ENCODE measurements at regions not wholly inside any gene's neighbourhood (a gene's known extent, or its start where the extent isn't known, plus 50 kb on each side); places are given as distances from the start of the nearest gene placed in this dataset.

- Histone ChIP-seq H3K36me3 (ENCODE audit: control insufficient read depth in 2 of 2, insufficient read depth in 1 of 2, low read length in 2 of 2) (no peaks in the 10 kb centered on the region), H3K4me1 (ENCODE audit: control insufficient read depth, insufficient read depth, low read length) (peaks cover 8% of the 10 kb centered on the region; the same call in 1 of the 2 replicates), H3K27ac (ENCODE audit: extremely low read depth, low read depth, low read length) (no peak overlapping the region), H3K4me3 (ENCODE audit: low read depth, low read length) (no peak overlapping the region), H3K9me3 (ENCODE audit: control insufficient read depth, insufficient read depth, low read depth, low read length) (no peaks in the 10 kb centered on the region)
- POLR2A ChIA-PET, result interaction anchor here (1.0 kb wide), 1 partner anchor 163 kb away, joined by 3 read pairs; no protein-coding TSS in a partner anchor
- CTCF ChIA-PET, result no interaction called here
- TF ChIP-seq, protein P1, sequence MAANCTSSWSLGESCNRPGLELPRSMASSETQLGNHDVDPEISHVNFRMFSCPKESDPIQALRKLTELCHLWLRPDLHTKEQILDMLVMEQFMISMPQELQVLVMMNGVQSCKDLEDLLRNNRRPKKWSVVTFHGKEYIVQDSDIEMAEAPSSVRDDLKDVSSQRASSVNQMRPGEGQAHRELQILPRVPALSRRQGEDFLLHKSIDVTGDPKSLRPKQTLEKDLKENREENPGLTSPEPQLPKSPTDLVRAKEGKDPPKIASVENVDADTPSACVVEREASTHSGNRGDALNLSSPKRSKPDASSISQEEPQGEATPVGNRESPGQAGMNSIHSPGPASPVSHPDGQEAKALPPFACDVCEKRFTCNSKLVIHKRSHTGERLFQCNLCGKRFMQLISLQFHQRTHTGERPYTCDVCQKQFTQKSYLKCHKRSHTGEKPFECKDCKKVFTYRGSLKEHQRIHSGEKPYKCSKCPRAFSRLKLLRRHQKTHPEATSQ (tag by site-specific recombination; IDR thresholded peaks at IDR 0.05), result no peak
- TF ChIP-seq MZF1 (tag by site-specific recombination; IDR thresholded peaks at IDR 0.05; ENCODE audit: borderline replicate concordance) (no peak), KLF9 (tag by site-specific recombination; IDR thresholded peaks at IDR 0.05; ENCODE audit: low read depth) (no peak), ZNF692 (tag by site-specific recombination; IDR thresholded peaks at IDR 0.05) (no peak), ZNF76 (tag by site-specific recombination; IDR thresholded peaks at IDR 0.05; ENCODE audit: borderline replicate concordance, low read depth) (no peak), ZBTB10 (tag by site-specific recombination; IDR thresholded peaks at IDR 0.05) (no peak), ZNF391 (tag by site-specific recombination; IDR thresholded peaks at IDR 0.05; ENCODE audit: borderline replicate concordance, low read depth) (no peak), ZNF140 (tag by site-specific recombination; IDR thresholded peaks at IDR 0.05) (no peak), ZNF624 (tag by site-specific recombination; IDR thresholded peaks at IDR 0.05) (no peak), ZNF776 (tag by site-specific recombination; IDR thresholded peaks at IDR 0.05; ENCODE audit: borderline replicate concordance) (no peak), ZBTB20 (tag by site-specific recombination; IDR thresholded peaks at IDR 0.05) (no peak), ZNF560 (tag by site-specific recombination; IDR thresholded peaks at IDR 0.05; ENCODE audit: borderline replicate concordance) (no peak), ZBTB17 (tag by site-specific recombination; IDR thresholded peaks at IDR 0.05) (peak; percentile 30; the same call in 1 of the 2 replicates), ZNF138 (tag by site-specific recombination; IDR thresholded peaks at IDR 0.05; ENCODE audit: borderline replicate concordance) (no peak), ZSCAN16 (tag by site-specific recombination; IDR thresholded peaks at IDR 0.05) (no peak)
- TF ChIP-seq, protein P2, sequence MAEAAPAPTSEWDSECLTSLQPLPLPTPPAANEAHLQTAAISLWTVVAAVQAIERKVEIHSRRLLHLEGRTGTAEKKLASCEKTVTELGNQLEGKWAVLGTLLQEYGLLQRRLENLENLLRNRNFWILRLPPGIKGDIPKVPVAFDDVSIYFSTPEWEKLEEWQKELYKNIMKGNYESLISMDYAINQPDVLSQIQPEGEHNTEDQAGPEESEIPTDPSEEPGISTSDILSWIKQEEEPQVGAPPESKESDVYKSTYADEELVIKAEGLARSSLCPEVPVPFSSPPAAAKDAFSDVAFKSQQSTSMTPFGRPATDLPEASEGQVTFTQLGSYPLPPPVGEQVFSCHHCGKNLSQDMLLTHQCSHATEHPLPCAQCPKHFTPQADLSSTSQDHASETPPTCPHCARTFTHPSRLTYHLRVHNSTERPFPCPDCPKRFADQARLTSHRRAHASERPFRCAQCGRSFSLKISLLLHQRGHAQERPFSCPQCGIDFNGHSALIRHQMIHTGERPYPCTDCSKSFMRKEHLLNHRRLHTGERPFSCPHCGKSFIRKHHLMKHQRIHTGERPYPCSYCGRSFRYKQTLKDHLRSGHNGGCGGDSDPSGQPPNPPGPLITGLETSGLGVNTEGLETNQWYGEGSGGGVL (tag by site-specific recombination; IDR thresholded peaks at IDR 0.05), result no peak
- TF ChIP-seq, protein P3, sequence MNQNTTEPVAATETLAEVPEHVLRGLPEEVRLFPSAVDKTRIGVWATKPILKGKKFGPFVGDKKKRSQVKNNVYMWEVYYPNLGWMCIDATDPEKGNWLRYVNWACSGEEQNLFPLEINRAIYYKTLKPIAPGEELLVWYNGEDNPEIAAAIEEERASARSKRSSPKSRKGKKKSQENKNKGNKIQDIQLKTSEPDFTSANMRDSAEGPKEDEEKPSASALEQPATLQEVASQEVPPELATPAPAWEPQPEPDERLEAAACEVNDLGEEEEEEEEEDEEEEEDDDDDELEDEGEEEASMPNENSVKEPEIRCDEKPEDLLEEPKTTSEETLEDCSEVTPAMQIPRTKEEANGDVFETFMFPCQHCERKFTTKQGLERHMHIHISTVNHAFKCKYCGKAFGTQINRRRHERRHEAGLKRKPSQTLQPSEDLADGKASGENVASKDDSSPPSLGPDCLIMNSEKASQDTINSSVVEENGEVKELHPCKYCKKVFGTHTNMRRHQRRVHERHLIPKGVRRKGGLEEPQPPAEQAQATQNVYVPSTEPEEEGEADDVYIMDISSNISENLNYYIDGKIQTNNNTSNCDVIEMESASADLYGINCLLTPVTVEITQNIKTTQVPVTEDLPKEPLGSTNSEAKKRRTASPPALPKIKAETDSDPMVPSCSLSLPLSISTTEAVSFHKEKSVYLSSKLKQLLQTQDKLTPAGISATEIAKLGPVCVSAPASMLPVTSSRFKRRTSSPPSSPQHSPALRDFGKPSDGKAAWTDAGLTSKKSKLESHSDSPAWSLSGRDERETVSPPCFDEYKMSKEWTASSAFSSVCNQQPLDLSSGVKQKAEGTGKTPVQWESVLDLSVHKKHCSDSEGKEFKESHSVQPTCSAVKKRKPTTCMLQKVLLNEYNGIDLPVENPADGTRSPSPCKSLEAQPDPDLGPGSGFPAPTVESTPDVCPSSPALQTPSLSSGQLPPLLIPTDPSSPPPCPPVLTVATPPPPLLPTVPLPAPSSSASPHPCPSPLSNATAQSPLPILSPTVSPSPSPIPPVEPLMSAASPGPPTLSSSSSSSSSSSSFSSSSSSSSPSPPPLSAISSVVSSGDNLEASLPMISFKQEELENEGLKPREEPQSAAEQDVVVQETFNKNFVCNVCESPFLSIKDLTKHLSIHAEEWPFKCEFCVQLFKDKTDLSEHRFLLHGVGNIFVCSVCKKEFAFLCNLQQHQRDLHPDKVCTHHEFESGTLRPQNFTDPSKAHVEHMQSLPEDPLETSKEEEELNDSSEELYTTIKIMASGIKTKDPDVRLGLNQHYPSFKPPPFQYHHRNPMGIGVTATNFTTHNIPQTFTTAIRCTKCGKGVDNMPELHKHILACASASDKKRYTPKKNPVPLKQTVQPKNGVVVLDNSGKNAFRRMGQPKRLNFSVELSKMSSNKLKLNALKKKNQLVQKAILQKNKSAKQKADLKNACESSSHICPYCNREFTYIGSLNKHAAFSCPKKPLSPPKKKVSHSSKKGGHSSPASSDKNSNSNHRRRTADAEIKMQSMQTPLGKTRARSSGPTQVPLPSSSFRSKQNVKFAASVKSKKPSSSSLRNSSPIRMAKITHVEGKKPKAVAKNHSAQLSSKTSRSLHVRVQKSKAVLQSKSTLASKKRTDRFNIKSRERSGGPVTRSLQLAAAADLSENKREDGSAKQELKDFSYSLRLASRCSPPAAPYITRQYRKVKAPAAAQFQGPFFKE (tag by site-specific recombination; IDR thresholded peaks at IDR 0.05; ENCODE audit: borderline replicate concordance), result no peak
- TF ChIP-seq, protein P4, sequence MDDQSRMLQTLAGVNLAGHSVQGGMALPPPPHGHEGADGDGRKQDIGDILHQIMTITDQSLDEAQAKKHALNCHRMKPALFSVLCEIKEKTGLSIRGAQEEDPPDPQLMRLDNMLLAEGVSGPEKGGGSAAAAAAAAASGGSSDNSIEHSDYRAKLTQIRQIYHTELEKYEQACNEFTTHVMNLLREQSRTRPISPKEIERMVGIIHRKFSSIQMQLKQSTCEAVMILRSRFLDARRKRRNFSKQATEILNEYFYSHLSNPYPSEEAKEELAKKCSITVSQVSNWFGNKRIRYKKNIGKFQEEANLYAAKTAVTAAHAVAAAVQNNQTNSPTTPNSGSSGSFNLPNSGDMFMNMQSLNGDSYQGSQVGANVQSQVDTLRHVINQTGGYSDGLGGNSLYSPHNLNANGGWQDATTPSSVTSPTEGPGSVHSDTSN (CRISPR knock-in tag; IDR thresholded peaks at IDR 0.05), result no peak
- TF ChIP-seq, protein P5, sequence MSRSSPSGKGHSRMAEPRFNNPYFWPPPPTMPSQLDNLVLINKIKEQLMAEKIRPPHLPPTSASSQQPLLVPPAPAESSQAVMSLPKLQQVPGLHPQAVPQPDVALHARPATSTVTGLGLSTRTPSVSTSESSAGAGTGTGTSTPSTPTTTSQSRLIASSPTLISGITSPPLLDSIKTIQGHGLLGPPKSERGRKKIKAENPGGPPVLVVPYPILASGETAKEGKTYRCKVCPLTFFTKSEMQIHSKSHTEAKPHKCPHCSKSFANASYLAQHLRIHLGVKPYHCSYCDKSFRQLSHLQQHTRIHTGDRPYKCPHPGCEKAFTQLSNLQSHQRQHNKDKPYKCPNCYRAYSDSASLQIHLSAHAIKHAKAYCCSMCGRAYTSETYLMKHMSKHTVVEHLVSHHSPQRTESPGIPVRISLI (tag by site-specific recombination; IDR thresholded peaks at IDR 0.05), result no peak
These were observed 63.0 kb downstream of the HOXA1 start for GRCh38 chr7:27032839-27033238.

Data from HEK293 (cell line).